HG03460 (cell line): ENCODE measurements at regions not wholly inside any gene's neighbourhood (a gene's known extent, or its start where the extent isn't known, plus 50 kb on each side); places are given as distances from the start of the nearest gene placed in this dataset.
A peak's percentile ranks its signal among the peaks of the same experiment; 100 is the strongest.

Experiments
- ATAC-seq: cut with Tn5 transposase; IDR thresholded peaks from one replicate; pipeline ENCODE4 v1.9.1; 2021; ENCODE audit not compliant: unreplicated experiment

GRCh38 chr12:87689196-87689595, 340.0 kb downstream of the C12orf50 start:
- no peak for ATAC-seq

GRCh38 chr12:87687362-87687761, 341.8 kb downstream of the C12orf50 start:
- no peak for ATAC-seq

GRCh38 chr12:87685696-87686095, 343.5 kb downstream of the C12orf50 start:
- ATAC-seq, result no peak

GRCh38 chr12:87679251-87679650, 349.9 kb downstream of the C12orf50 start:
- no peak for ATAC-seq

- no peak for ATAC-seq
Measured at GRCh38 chr12:87678453-87678852, 350.7 kb downstream of the C12orf50 start.

- no peak for ATAC-seq
Measured at GRCh38 chr12:87676731-87677130, 352.5 kb downstream of the C12orf50 start.

GRCh38 chr12:87671757-87672156, 357.4 kb downstream of the C12orf50 start:
- ATAC-seq, result no peak

- no peak for ATAC-seq
Measured at GRCh38 chr12:87670448-87670847, 358.8 kb downstream of the C12orf50 start.

GRCh38 chr12:87667378-87667777, 361.8 kb downstream of the C12orf50 start:
- no peak for ATAC-seq

GRCh38 chr12:87661786-87662377, 367.3 kb downstream of the C12orf50 start:
- peak; percentile 77 for ATAC-seq

GRCh38 chr12:87660987-87661774, 368.0 kb downstream of the C12orf50 start:
- ATAC-seq, result no peak

- no peak for ATAC-seq
Measured at GRCh38 chr12:87660291-87660690, 368.9 kb downstream of the C12orf50 start.

- no peak for ATAC-seq
Measured at GRCh38 chr12:87656311-87656710, 372.9 kb downstream of the C12orf50 start.

- ATAC-seq, result no peak
Measured at GRCh38 chr12:87651670-87652425, 377.4 kb downstream of the C12orf50 start.

GRCh38 chr12:87642245-87642644, 387.0 kb downstream of the C12orf50 start:
- ATAC-seq, result no peak

- no peak for ATAC-seq
Measured at GRCh38 chr12:87618199-87618598, 411.0 kb downstream of the C12orf50 start.

GRCh38 chr12:87612996-87613395, 416.2 kb downstream of the C12orf50 start:
- ATAC-seq, result no peak

GRCh38 chr12:87608321-87608720, 420.9 kb downstream of the C12orf50 start:
- ATAC-seq, result no peak

GRCh38 chr12:87603727-87604126, 425.5 kb downstream of the C12orf50 start:
- no peak for ATAC-seq

- no peak for ATAC-seq
Measured at GRCh38 chr12:87599459-87599858, 429.7 kb downstream of the C12orf50 start.

GRCh38 chr12:87597114-87597513, 432.1 kb downstream of the C12orf50 start:
- ATAC-seq, result no peak

- ATAC-seq, result no peak
Measured at GRCh38 chr12:87596636-87597035, 432.6 kb downstream of the C12orf50 start.
